H9 (cell line): ENCODE measurements at regions not wholly inside any gene's neighbourhood (a gene's known extent, or its start where the extent isn't known, plus 50 kb on each side); places are given as distances from the start of the nearest gene placed in this dataset.

ENCODE experiments used
- DNase-seq: peaks from one replicate; pipeline ENCODE4 v3.0.0-alpha.2; 2017
- H2AFZ ChIP-seq: one replicate; pipeline ENCODE4 v1.6.1; 2013; ENCODE audit warnings: mild to moderate bottlenecking, low read length, control low read depth, moderate library complexity
- H2AK5ac ChIP-seq: 2 replicates; pipeline ENCODE4 v1.6.1; 2013; ENCODE audit warnings: low read length, control low read depth, mixed read lengths; ENCODE audit not compliant: insufficient read length
- H2BK120ac ChIP-seq: one replicate; pipeline ENCODE4 v1.6.1; 2013; ENCODE audit warnings: low read depth, mild to moderate bottlenecking, low read length, control low read depth, inconsistent platforms; ENCODE audit not compliant: poor library complexity, severe bottlenecking
- H2BK12ac ChIP-seq: 2 replicates; pipeline ENCODE4 v1.6.1; 2013; ENCODE audit warnings: low read length, control low read depth, mixed read lengths, low read depth; ENCODE audit not compliant: insufficient read length
- H2BK15ac ChIP-seq: 2 replicates; pipeline ENCODE4 v1.6.1; 2013; ENCODE audit warnings: low read depth, low read length, control low read depth
- H2BK20ac ChIP-seq: one replicate; pipeline ENCODE4 v1.6.1; 2013; ENCODE audit warnings: low read depth, mild to moderate bottlenecking, low read length, control low read depth, inconsistent platforms; ENCODE audit not compliant: poor library complexity, severe bottlenecking
- H2BK5ac ChIP-seq: 2 replicates; pipeline ENCODE4 v1.6.1; 2013; ENCODE audit warnings: low read length, control low read depth, mixed read lengths; ENCODE audit not compliant: insufficient read length
- H3K14ac ChIP-seq: 2 replicates; pipeline ENCODE4 v1.6.1; 2013; ENCODE audit warnings: low read length, control low read depth; ENCODE audit not compliant: insufficient read depth
- H3K18ac ChIP-seq: 2 replicates; pipeline ENCODE4 v1.6.1; 2013; ENCODE audit warnings: low read depth, mild to moderate bottlenecking, mixed read lengths, low read length, control low read depth; ENCODE audit not compliant: insufficient read length
- H3K23ac ChIP-seq: 2 replicates; pipeline ENCODE4 v1.6.1; 2013; ENCODE audit warnings: low read length, control low read depth, mixed read lengths, low read depth; ENCODE audit not compliant: insufficient read length
- H3K23me2 ChIP-seq: 2 replicates; pipeline ENCODE4 v1.6.1; 2013; ENCODE audit warnings: low read depth, mild to moderate bottlenecking, mixed read lengths, low read length, control low read depth; ENCODE audit not compliant: insufficient read length, poor library complexity, severe bottlenecking
- H3K27ac ChIP-seq: 2 replicates; pipeline ENCODE4 v1.5.1; 2013; ENCODE audit warnings: low read length, control low read depth, mixed read lengths, low read depth; ENCODE audit not compliant: insufficient read length
- H3K27me3 ChIP-seq: 2 replicates; pipeline ENCODE4 v1.6.1; 2013; ENCODE audit warnings: low read length, control low read depth, inconsistent platforms; ENCODE audit not compliant: insufficient read depth
- H3K4ac ChIP-seq: 2 replicates; pipeline ENCODE4 v1.6.1; 2013; ENCODE audit warnings: low read depth, mild to moderate bottlenecking, control low read depth, inconsistent platforms, low read length, moderate library complexity
- H3K4me1 ChIP-seq: 2 replicates; pipeline ENCODE4 v1.6.1; 2013; ENCODE audit warnings: low read length, control low read depth, inconsistent platforms; ENCODE audit not compliant: insufficient read depth
- H3K4me2 ChIP-seq: 2 replicates; pipeline ENCODE4 v1.6.1; 2013; ENCODE audit warnings: low read length, control low read depth, mixed read lengths; ENCODE audit not compliant: insufficient read length, insufficient read depth
- H3K56ac ChIP-seq: 2 replicates; pipeline ENCODE4 v1.6.1; 2013; ENCODE audit warnings: low read depth, mild to moderate bottlenecking, mixed read lengths, low read length, control low read depth; ENCODE audit not compliant: insufficient read length
- H3K79me1 ChIP-seq: 2 replicates; pipeline ENCODE4 v1.6.1; 2013; ENCODE audit warnings: low read depth, mild to moderate bottlenecking, moderate library complexity, low read length, control low read depth, inconsistent platforms; ENCODE audit not compliant: insufficient read depth, poor library complexity, severe bottlenecking
- H3K79me2 ChIP-seq: 2 replicates; pipeline ENCODE4 v1.6.1; 2013; ENCODE audit warnings: low read length, control low read depth, inconsistent platforms; ENCODE audit not compliant: insufficient read depth
- H3K9ac ChIP-seq: 2 replicates; pipeline ENCODE4 v1.6.1; 2013; ENCODE audit warnings: low read length, control low read depth, mixed read lengths; ENCODE audit not compliant: insufficient read length; ENCODE audit errors: extremely low read depth
- H3K9me3 ChIP-seq: one replicate; pipeline ENCODE4 v1.6.1; 2013; ENCODE audit warnings: low read depth, low read length, inconsistent platforms; ENCODE audit not compliant: control insufficient read depth
- H3T11ph ChIP-seq: one replicate; pipeline ENCODE4 v1.6.1; 2013; ENCODE audit warnings: mild to moderate bottlenecking, low read length, control low read depth, inconsistent platforms
- H4K20me1 ChIP-seq: one replicate; pipeline ENCODE4 v1.6.1; 2013; ENCODE audit not compliant: control insufficient read depth, insufficient read length, insufficient read depth
- H4K5ac ChIP-seq: 2 replicates; pipeline ENCODE4 v1.6.1; 2013; ENCODE audit warnings: low read depth, mild to moderate bottlenecking, mixed read lengths, low read length, control low read depth; ENCODE audit not compliant: insufficient read length
- H4K8ac ChIP-seq: replicated peaks from 2 replicates; pipeline ENCODE4 v1.6.1; 2013; ENCODE audit warnings: low read length, control low read depth, mixed read lengths, low read depth; ENCODE audit not compliant: insufficient read length
- H4K91ac ChIP-seq: 2 replicates; pipeline ENCODE4 v1.6.1; 2013; ENCODE audit warnings: low read depth, mild to moderate bottlenecking, moderate library complexity, mixed read lengths, low read length, control low read depth; ENCODE audit not compliant: insufficient read length
- H3K27ac Mint-ChIP-seq, 3 experiments: 2 replicates in 2 of 3; 3 replicates in 1 of 3; pipeline ENCODE4 v1.8.0; 2020 to 2021; ENCODE audit warnings: mixed read lengths in 3 of 3, mild to moderate bottlenecking in 1 of 3, moderate library complexity in 1 of 3
- H3K27me3 Mint-ChIP-seq: 2 replicates; pipeline ENCODE4 v1.8.0; 2021; ENCODE audit warnings: low read depth, mild to moderate bottlenecking, moderate library complexity, mixed read lengths
- H3K36me3 Mint-ChIP-seq, 3 experiments: 2 replicates in 2 of 3; 3 replicates in 1 of 3; pipeline ENCODE4 v1.8.0; 2020 to 2021; ENCODE audit warnings: low read depth in 3 of 3, mixed read lengths in 3 of 3; ENCODE audit not compliant: insufficient read depth in 1 of 3
- H3K4me1 Mint-ChIP-seq, 2 experiments: 2 replicates each; pipeline ENCODE4 v1.8.0; 2020; ENCODE audit warnings: mixed read lengths in 2 of 2
- H3K4me3 Mint-ChIP-seq, 2 experiments: 2 replicates in 1 of 2; 3 replicates in 1 of 2; pipeline ENCODE4 v1.8.0; 2020 to 2021; ENCODE audit warnings: mild to moderate bottlenecking in 2 of 2, mixed read lengths in 2 of 2, moderate library complexity in 1 of 2
- H3K9me3 Mint-ChIP-seq, 2 experiments: 2 replicates in 1 of 2; 3 replicates in 1 of 2; pipeline ENCODE4 v1.8.0; 2020; ENCODE audit warnings: mild to moderate bottlenecking in 2 of 2, mixed read lengths in 2 of 2, moderate library complexity in 1 of 2
- WGBS: extraction: QIAGEN DNeasy Blood & Tissue Kit; methylation state at CpG from one replicate; pipeline ENCODE4 v1.1.7; 2013; ENCODE audit warnings: missing lambda C conversion rate, low lambda C conversion rate, mixed read lengths; ENCODE audit not compliant: insufficient read length; ENCODE audit errors: extremely low coverage; 5-methylcytosine and 5-hydroxymethylcytosine counted together
- TF ChIP-seq, protein P1 (sequence below): fragments of 200-600 bp; sonication (generic); conservative IDR thresholded peaks from 3 replicates; pipeline ENCODE4 v1.8.0; 2021; ENCODE audit warnings: antibody characterized with exemption, mild to moderate bottlenecking

DNA sequence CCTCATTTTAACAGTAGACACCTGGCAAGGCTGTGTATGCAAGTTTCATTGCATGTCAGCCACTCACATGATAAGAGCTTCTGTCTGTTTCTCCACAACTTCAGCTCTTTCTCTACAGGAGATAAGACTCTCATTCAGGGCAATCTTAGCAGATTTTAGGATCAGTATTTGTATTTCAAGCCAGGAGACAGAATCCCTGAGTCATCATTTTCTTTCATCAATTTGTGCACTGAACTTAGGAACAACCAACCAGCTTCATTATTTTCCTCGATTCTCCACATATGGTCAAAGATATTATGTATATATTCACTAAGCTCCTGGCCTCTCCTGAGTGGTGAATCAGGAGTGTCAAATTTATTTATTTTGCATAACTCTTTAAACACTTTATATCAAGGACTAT is 181.8 kb upstream of the CCNH start:
- no peak overlapping the region for H4K8ac ChIP-seq
- H4K5ac ChIP-seq: no peak overlapping the region
- no peaks in the 10 kb centered on the region for H4K20me1 ChIP-seq
- no peak overlapping the region for H2AFZ ChIP-seq
- no peak overlapping the region for H3K27ac ChIP-seq
- no peak overlapping the region for H3K27ac Mint-ChIP-seq
- H3K4me3 Mint-ChIP-seq: no peak overlapping the region
- no peak overlapping the region for H2BK20ac ChIP-seq
- H2AK5ac ChIP-seq: no peak overlapping the region
- no peak overlapping the region for H3K56ac ChIP-seq
- no peak overlapping the region for H2BK15ac ChIP-seq
- no peak overlapping the region for H3K18ac ChIP-seq
- H3K14ac ChIP-seq: no peak overlapping the region
- no peak overlapping the region for H3K4me2 ChIP-seq
- DNase-seq: no peak
- H4K91ac ChIP-seq: no peak overlapping the region
- no peak overlapping the region for H2BK5ac ChIP-seq
- H3K79me1 ChIP-seq: no peaks in the 10 kb centered on the region
- no peaks in the 10 kb centered on the region for H3K9me3 ChIP-seq
- H3K9ac ChIP-seq: no peak overlapping the region
- H3K27me3 ChIP-seq: no peaks in the 10 kb centered on the region
- H3K4ac ChIP-seq: no peak overlapping the region
- no peaks in the 10 kb centered on the region for H3K4me1 Mint-ChIP-seq
- no peaks in the 10 kb centered on the region for H3K23me2 ChIP-seq
- H3K23ac ChIP-seq: no peak overlapping the region
- no peak overlapping the region for H3T11ph ChIP-seq
- no peak overlapping the region for H2BK12ac ChIP-seq
- H3K79me2 ChIP-seq: no peaks in the 10 kb centered on the region
- no peaks in the 10 kb centered on the region for H3K27me3 Mint-ChIP-seq
- H2BK120ac ChIP-seq: no peak overlapping the region
- WGBS: no CpG with 5 or more reads among the region's 1 CpG
- H3K4me1 ChIP-seq: no peaks in the 10 kb centered on the region
- H3K9me3 Mint-ChIP-seq: peaks cover 11 to 14% of the 10 kb centered on the region in 2 experiments; a peak in 4 of 5 replicates
- H3K36me3 Mint-ChIP-seq: peaks cover 0 to 11% (median 3%) of the 10 kb centered on the region in 3 experiments; a peak in 4 of 7 replicates
- TF ChIP-seq, protein P1, sequence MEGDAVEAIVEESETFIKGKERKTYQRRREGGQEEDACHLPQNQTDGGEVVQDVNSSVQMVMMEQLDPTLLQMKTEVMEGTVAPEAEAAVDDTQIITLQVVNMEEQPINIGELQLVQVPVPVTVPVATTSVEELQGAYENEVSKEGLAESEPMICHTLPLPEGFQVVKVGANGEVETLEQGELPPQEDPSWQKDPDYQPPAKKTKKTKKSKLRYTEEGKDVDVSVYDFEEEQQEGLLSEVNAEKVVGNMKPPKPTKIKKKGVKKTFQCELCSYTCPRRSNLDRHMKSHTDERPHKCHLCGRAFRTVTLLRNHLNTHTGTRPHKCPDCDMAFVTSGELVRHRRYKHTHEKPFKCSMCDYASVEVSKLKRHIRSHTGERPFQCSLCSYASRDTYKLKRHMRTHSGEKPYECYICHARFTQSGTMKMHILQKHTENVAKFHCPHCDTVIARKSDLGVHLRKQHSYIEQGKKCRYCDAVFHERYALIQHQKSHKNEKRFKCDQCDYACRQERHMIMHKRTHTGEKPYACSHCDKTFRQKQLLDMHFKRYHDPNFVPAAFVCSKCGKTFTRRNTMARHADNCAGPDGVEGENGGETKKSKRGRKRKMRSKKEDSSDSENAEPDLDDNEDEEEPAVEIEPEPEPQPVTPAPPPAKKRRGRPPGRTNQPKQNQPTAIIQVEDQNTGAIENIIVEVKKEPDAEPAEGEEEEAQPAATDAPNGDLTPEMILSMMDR: no peak
